Vagina (tissue), 2 donors: ENCODE measurements at regions not wholly inside any gene's neighbourhood (a gene's known extent, or its start where the extent isn't known, plus 50 kb on each side); places are given as distances from the start of the nearest gene placed in this dataset.

Source experiments
- DNase-seq, 2 donors: peaks; one replicate each; pipeline ENCODE4 v3.0.0-alpha.2; 2017; ENCODE audit errors: extremely low spot score in 2 of 2
- H3K27ac ChIP-seq: fragments of 200-600 bp; sonication (generic); one replicate; pipeline ENCODE4 v1.5.1; 2019
- H3K27me3 ChIP-seq: fragments of 200-600 bp; sonication (generic); one replicate; pipeline ENCODE4 v1.5.1; 2019
- H3K36me3 ChIP-seq, 2 donors: fragments of 200-600 bp; sonication (generic); one replicate each; pipeline ENCODE4 v1.5.1; 2017 to 2019
- H3K4me1 ChIP-seq: fragments of 200-600 bp; sonication (generic); one replicate; pipeline ENCODE4 v1.5.1; 2019
- H3K4me3 ChIP-seq, 2 donors: fragments of 200-600 bp; sonication (generic); 1 replicate in 1 of 2; 2 replicates in 1 of 2; pipeline ENCODE4 v1.5.1; 2016 to 2019
- H3K9me3 ChIP-seq: fragments of 200-600 bp; sonication (generic); one replicate; pipeline ENCODE4 v1.5.1; 2019
- POLR2A ChIP-seq, 2 donors: fragments of 450-650 bp; IDR thresholded peaks; one replicate each; pipeline ENCODE4 v1.6.1; 2017; ENCODE audit warnings: antibody characterized with exemption in 2 of 2, mild to moderate bottlenecking in 2 of 2, moderate library complexity in 2 of 2
- POLR2AphosphoS5 ChIP-seq, 2 donors: sonication (generic); formaldehyde crosslinking; IDR thresholded peaks; one replicate each; pipeline ENCODE4 v1.9.0; 2017; ENCODE audit warnings: antibody characterized with exemption in 2 of 2, mild to moderate bottlenecking in 2 of 2, low read depth in 1 of 2; ENCODE audit not compliant: insufficient read depth in 1 of 2
- intact Hi-C: fragments of 100-400 bp; cut with DNase I; formaldehyde crosslinking; loops from one replicate; pipeline ENCODE4 v1.15.1; 2023
- TF ChIP-seq, protein P1 (sequence below), 3 experiments: fragments of 450-650 bp in 2 of 3; fragments of 200-600 bp in 1 of 3; sonication (generic) in 1 of 3; IDR thresholded peaks; one replicate each; pipeline ENCODE4 v1.5.1; 2017 to 2019; ENCODE audit warnings: antibody characterized with exemption in 3 of 3, mild to moderate bottlenecking in 2 of 3, moderate library complexity in 2 of 3

DNA sequence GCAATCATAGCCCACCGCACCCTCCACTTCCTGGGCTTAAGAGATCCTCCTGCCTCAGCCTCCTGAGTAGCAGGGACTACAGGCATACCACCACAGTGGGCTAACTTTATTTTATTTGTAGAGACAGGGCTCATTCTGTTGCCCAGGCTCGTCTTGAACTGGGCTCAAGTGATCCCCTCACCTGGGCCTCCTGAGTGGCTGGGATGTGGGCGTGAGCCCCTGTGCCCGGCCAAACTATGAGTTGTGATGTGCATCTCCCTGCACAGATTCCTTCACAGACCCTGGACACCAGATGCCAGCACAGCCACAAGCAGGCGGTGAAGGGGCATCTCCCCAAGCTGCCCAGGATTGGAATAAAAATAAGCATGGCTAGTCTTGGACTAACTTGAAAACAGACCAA is 244.9 kb upstream of the IRX1 start:
- no peaks in the 10 kb centered on the region for H3K27me3 ChIP-seq
- no peaks in the 10 kb centered on the region for H3K9me3 ChIP-seq
- no peak overlapping the region for H3K4me3 ChIP-seq
- no peaks in the 10 kb centered on the region for H3K36me3 ChIP-seq
- TF ChIP-seq POLR2AphosphoS5 (IDR thresholded peaks at IDR 0.05; ENCODE audit: insufficient read depth in 1 of 2, low read depth in 1 of 2): no peak
- TF ChIP-seq, protein P1, sequence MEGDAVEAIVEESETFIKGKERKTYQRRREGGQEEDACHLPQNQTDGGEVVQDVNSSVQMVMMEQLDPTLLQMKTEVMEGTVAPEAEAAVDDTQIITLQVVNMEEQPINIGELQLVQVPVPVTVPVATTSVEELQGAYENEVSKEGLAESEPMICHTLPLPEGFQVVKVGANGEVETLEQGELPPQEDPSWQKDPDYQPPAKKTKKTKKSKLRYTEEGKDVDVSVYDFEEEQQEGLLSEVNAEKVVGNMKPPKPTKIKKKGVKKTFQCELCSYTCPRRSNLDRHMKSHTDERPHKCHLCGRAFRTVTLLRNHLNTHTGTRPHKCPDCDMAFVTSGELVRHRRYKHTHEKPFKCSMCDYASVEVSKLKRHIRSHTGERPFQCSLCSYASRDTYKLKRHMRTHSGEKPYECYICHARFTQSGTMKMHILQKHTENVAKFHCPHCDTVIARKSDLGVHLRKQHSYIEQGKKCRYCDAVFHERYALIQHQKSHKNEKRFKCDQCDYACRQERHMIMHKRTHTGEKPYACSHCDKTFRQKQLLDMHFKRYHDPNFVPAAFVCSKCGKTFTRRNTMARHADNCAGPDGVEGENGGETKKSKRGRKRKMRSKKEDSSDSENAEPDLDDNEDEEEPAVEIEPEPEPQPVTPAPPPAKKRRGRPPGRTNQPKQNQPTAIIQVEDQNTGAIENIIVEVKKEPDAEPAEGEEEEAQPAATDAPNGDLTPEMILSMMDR (IDR thresholded peaks at IDR 0.05): no peak
- no peak for TF ChIP-seq POLR2A (IDR thresholded peaks at IDR 0.05)
- no peaks in the 10 kb centered on the region for H3K4me1 ChIP-seq
- peak; percentile 37 to 42 for DNase-seq
- no peak overlapping the region for H3K27ac ChIP-seq
- intact Hi-C loops: no loop called here

DNA sequence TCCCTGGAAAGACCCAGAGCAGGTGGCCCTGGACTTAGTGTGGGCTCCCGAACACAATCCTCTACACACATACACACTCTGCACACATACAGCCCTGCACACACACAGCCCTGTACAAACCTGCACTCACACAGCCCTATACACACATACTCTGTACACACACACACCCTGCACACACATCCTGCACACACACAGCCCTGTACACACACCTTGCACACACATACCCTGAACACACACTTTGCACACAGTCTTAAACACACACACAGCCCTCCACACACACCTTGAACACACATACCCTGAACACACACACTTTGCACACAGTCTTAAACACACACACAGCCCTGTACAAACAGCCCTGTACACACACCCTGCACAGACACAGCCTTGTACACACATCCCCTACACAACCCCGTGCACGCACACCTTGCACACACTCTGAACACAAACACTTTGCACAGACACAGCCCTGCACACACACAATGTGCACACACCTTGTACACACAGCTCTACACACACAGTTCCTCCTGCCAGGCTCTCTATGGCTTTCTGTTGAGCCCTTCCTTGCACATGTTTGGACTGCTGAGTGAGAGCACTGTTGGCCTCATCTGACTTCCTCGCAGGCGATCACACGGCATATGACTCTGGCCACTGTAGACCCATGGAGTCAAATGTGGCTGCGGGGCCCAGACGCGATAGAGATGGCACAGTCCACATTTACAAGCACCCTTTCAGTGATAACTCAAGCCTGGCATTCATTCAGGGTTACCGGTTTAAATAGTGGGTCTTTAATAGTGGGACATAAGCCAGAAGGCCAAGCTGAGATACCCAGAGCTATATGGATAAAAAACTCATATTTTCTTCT is 245.7 kb upstream of the IRX1 start:
- TF ChIP-seq, protein P1 (IDR thresholded peaks at IDR 0.05): no peak
- TF ChIP-seq POLR2A (IDR thresholded peaks at IDR 0.05): no peak
- TF ChIP-seq POLR2AphosphoS5 (IDR thresholded peaks at IDR 0.05; ENCODE audit: insufficient read depth in 1 of 2, low read depth in 1 of 2): no peak
- no peaks in the 10 kb centered on the region for H3K27me3 ChIP-seq
- H3K4me3 ChIP-seq: no peak overlapping the region
- H3K4me1 ChIP-seq: no peaks in the 10 kb centered on the region
- H3K27ac ChIP-seq: no peak overlapping the region
- H3K9me3 ChIP-seq: no peaks in the 10 kb centered on the region
- intact Hi-C loops: no loop called here
- peak; percentile 69 to 81 for DNase-seq
- no peaks in the 10 kb centered on the region for H3K36me3 ChIP-seq

DNA sequence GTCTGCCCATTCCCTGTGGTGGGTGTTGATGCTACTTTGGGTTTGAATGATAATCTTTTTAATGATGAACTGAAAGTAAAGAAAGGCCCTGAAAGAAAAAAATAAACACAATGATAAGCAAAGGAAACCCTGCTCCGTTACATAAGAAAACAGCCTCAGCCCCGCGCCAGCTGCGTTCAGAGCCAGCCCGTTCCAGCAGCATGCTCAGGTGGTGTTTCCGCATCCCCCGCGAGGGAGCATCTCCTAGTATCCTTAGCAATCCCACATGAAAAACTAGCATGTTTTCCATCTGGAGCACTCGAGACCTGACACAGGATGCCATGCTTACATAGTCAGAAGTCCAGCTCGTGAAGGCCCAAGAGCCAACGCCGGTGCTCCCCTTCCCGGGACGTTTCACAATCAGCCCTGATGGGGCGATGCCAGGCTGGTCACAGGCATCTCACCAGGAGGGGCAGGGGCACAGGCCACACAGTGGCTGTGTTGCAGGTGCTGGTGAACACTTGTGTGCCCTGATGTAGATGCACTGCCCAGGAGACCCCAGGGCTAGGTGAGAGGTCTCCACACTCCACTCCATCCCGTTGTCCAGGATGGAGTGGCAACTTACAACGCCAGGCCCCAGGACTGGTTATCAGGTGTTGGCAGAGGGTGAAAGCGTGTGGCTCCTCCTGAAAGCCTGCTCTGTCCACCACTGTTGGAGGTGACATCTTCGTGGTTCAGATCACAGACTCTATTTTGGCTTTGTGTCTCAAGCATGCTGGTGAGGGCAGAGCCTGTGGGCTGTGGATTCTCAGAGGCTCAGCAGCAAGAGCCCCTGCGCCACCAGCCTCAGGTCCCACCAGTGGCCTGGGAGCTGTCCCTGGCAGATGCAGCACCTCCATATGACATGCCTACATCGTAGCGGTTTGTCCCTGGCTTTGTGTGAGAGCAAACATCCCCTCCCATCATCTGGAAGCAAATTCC is 246.8 kb upstream of the IRX1 start:
- Histone ChIP-seq H3K36me3 (no peaks in the 10 kb centered on the region), H3K27me3 (no peaks in the 10 kb centered on the region), H3K4me1 (no peaks in the 10 kb centered on the region), H3K27ac (no peak overlapping the region), H3K9me3 (no peaks in the 10 kb centered on the region), H3K4me3 (no peak overlapping the region)
- peak; percentile 74 to 93 for DNase-seq
- intact Hi-C loops: no loop called here
- TF ChIP-seq POLR2A (IDR thresholded peaks at IDR 0.05) (no peak), POLR2AphosphoS5 (IDR thresholded peaks at IDR 0.05; ENCODE audit: insufficient read depth in 1 of 2, low read depth in 1 of 2) (no peak)
- TF ChIP-seq, protein P1 (IDR thresholded peaks at IDR 0.05): no peak

DNA sequence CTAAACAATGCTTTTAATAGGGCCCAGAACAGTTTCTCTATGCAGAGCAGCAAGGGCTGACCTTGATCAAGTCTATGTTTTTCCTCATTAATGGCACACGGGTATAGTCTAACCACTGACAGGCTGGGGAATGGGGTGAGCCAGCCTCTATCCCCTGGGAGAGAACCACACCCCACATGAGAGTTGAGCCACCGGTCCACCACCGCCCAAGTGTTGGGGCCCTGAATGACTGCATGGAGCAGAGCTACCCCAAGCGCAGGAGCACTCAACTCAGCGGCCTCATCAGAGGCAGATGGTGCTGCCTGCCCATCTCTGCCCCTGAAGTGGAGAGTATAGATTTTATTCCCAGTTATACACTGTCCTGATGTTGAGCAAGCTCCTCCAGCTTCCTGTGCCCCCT is 247.9 kb upstream of the IRX1 start:
- Histone ChIP-seq H3K36me3 (no peaks in the 10 kb centered on the region), H3K4me1 (no peaks in the 10 kb centered on the region), H3K27ac (no peak overlapping the region), H3K9me3 (no peaks in the 10 kb centered on the region), H3K4me3 (no peak overlapping the region), H3K27me3 (no peaks in the 10 kb centered on the region)
- TF ChIP-seq POLR2AphosphoS5 (IDR thresholded peaks at IDR 0.05; ENCODE audit: insufficient read depth in 1 of 2, low read depth in 1 of 2): no peak
- TF ChIP-seq, protein P1 (IDR thresholded peaks at IDR 0.05): no peak
- TF ChIP-seq POLR2A (IDR thresholded peaks at IDR 0.05): no peak
- DNase-seq: peak; percentile 64 to 69
- intact Hi-C loops: no loop called here
